K562 (cell line): ENCODE measurements at regions not wholly inside any gene's neighbourhood (a gene's known extent, or its start where the extent isn't known, plus 50 kb on each side); places are given as distances from the start of the nearest gene placed in this dataset.
"Not testable (repeated sequence)": the region's sequence is repeated elsewhere in the genome, so short reads cannot be mapped to it uniquely, and the experiment has no call there.

ENCODE experiments used
- EP300 ChIP-seq: IDR thresholded peaks from 2 replicates; pipeline ENCODE4 v1.6.1; 2012; ENCODE audit warnings: low read length, improper control_type of control experiment
- EZH2 ChIP-seq: IDR thresholded peaks from 2 replicates; pipeline ENCODE4 v1.6.1; 2012; ENCODE audit warnings: low read depth, mild to moderate bottlenecking, inconsistent platforms, low read length, borderline replicate concordance
- MXI1 ChIP-seq: IDR thresholded peaks from 2 replicates; pipeline ENCODE4 v1.6.1; 2011; ENCODE audit warnings: low read depth, mild to moderate bottlenecking, improper control_type of control experiment, low read length
- TF ChIP-seq, protein P1 (sequence below): fragments of 450-650 bp; IDR thresholded peaks from 2 replicates; pipeline ENCODE4 v1.6.1; 2017; ENCODE audit warnings: antibody characterized with exemption, mild to moderate bottlenecking
- TF ChIP-seq, protein P2 (sequence below), 2 experiments: fragments of 450-650 bp; formaldehyde crosslinking in 1 of 2; IDR thresholded peaks; 2 replicates each; pipeline versions ENCODE4 v1.4.0 to v1.6.1; 2014 to 2020; ENCODE audit warnings: mild to moderate bottlenecking in 2 of 2, borderline replicate concordance in 1 of 2, low read depth in 1 of 2
- TF ChIP-seq, protein P3 (sequence below), 2 experiments: IDR thresholded peaks; 2 replicates each; pipeline ENCODE4 v1.6.1; 2012; ENCODE audit warnings: improper control_type of control experiment in 2 of 2, low read depth in 2 of 2, low read length in 2 of 2, borderline replicate concordance in 1 of 2
- TF ChIP-seq, protein P4 (sequence below): sonication (generic); formaldehyde crosslinking; IDR thresholded peaks from 2 replicates; pipeline ENCODE4 v1.8.1; 2023; ENCODE audit warnings: mild to moderate bottlenecking, missing genetic modification reagents

DNA sequence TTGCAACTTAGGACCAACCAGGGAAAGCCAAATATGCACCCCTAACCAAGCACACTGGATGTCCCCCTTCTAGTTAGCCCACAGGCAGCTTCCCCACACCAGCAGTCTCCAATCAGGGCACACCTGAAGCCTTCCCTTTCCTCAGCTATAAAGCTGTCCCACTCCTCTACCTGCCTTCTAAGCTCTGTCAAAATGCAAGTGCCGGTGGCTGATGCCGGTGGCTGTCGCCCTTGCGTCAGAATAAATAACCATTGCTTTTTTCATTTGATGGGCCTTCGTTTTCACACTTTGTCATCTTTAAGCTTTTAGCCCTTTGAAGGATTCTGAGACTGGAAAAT lies 139.4 kb downstream of the FAM72C start:
- TF ChIP-seq EZH2, MXI1, EP300: not testable (repeated sequence)
- TF ChIP-seq, protein P1, sequence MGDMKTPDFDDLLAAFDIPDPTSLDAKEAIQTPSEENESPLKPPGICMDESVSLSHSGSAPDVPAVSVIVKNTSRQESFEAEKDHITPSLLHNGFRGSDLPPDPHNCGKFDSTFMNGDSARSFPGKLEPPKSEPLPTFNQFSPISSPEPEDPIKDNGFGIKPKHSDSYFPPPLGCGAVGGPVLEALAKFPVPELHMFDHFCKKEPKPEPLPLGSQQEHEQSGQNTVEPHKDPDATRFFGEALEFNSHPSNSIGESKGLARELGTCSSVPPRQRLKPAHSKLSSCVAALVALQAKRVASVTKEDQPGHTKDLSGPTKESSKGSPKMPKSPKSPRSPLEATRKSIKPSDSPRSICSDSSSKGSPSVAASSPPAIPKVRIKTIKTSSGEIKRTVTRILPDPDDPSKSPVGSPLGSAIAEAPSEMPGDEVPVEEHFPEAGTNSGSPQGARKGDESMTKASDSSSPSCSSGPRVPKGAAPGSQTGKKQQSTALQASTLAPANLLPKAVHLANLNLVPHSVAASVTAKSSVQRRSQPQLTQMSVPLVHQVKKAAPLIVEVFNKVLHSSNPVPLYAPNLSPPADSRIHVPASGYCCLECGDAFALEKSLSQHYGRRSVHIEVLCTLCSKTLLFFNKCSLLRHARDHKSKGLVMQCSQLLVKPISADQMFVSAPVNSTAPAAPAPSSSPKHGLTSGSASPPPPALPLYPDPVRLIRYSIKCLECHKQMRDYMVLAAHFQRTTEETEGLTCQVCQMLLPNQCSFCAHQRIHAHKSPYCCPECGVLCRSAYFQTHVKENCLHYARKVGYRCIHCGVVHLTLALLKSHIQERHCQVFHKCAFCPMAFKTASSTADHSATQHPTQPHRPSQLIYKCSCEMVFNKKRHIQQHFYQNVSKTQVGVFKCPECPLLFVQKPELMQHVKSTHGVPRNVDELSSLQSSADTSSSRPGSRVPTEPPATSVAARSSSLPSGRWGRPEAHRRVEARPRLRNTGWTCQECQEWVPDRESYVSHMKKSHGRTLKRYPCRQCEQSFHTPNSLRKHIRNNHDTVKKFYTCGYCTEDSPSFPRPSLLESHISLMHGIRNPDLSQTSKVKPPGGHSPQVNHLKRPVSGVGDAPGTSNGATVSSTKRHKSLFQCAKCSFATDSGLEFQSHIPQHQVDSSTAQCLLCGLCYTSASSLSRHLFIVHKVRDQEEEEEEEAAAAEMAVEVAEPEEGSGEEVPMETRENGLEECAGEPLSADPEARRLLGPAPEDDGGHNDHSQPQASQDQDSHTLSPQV: not testable (repeated sequence)
- TF ChIP-seq, protein P2, sequence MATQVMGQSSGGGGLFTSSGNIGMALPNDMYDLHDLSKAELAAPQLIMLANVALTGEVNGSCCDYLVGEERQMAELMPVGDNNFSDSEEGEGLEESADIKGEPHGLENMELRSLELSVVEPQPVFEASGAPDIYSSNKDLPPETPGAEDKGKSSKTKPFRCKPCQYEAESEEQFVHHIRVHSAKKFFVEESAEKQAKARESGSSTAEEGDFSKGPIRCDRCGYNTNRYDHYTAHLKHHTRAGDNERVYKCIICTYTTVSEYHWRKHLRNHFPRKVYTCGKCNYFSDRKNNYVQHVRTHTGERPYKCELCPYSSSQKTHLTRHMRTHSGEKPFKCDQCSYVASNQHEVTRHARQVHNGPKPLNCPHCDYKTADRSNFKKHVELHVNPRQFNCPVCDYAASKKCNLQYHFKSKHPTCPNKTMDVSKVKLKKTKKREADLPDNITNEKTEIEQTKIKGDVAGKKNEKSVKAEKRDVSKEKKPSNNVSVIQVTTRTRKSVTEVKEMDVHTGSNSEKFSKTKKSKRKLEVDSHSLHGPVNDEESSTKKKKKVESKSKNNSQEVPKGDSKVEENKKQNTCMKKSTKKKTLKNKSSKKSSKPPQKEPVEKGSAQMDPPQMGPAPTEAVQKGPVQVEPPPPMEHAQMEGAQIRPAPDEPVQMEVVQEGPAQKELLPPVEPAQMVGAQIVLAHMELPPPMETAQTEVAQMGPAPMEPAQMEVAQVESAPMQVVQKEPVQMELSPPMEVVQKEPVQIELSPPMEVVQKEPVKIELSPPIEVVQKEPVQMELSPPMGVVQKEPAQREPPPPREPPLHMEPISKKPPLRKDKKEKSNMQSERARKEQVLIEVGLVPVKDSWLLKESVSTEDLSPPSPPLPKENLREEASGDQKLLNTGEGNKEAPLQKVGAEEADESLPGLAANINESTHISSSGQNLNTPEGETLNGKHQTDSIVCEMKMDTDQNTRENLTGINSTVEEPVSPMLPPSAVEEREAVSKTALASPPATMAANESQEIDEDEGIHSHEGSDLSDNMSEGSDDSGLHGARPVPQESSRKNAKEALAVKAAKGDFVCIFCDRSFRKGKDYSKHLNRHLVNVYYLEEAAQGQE (IDR thresholded peaks at IDR 0.05; ENCODE audit: borderline replicate concordance): not testable (repeated sequence)
- TF ChIP-seq, protein P2 (CRISPR knock-in tag; IDR thresholded peaks at IDR 0.05; ENCODE audit: low read depth): not testable (repeated sequence)
- TF ChIP-seq, protein P3, sequence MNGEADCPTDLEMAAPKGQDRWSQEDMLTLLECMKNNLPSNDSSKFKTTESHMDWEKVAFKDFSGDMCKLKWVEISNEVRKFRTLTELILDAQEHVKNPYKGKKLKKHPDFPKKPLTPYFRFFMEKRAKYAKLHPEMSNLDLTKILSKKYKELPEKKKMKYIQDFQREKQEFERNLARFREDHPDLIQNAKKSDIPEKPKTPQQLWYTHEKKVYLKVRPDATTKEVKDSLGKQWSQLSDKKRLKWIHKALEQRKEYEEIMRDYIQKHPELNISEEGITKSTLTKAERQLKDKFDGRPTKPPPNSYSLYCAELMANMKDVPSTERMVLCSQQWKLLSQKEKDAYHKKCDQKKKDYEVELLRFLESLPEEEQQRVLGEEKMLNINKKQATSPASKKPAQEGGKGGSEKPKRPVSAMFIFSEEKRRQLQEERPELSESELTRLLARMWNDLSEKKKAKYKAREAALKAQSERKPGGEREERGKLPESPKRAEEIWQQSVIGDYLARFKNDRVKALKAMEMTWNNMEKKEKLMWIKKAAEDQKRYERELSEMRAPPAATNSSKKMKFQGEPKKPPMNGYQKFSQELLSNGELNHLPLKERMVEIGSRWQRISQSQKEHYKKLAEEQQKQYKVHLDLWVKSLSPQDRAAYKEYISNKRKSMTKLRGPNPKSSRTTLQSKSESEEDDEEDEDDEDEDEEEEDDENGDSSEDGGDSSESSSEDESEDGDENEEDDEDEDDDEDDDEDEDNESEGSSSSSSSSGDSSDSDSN (IDR thresholded peaks at IDR 0.05; ENCODE audit: borderline replicate concordance in 1 of 2, low read depth in 2 of 2, low read length in 2 of 2): not testable (repeated sequence)
- TF ChIP-seq, protein P4, sequence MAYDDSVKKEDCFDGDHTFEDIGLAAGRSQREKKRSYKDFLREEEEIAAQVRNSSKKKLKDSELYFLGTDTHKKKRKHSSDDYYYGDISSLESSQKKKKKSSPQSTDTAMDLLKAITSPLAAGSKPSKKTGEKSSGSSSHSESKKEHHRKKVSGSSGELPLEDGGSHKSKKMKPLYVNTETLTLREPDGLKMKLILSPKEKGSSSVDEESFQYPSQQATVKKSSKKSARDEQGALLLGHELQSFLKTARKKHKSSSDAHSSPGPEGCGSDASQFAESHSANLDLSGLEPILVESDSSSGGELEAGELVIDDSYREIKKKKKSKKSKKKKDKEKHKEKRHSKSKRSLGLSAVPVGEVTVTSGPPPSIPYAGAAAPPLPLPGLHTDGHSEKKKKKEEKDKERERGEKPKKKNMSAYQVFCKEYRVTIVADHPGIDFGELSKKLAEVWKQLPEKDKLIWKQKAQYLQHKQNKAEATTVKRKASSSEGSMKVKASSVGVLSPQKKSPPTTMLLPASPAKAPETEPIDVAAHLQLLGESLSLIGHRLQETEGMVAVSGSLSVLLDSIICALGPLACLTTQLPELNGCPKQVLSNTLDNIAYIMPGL (CRISPR knock-in tag): not testable (repeated sequence)
